ENCODE measurements at regions not wholly inside any gene's neighbourhood (a gene's known extent, or its start where the extent isn't known, plus 50 kb on each side); places are given as distances from the start of the nearest gene placed in this dataset.

GRCh38 chr11:21948876-21949275, 244.0 kb upstream of the ANO5 start:
- intact Hi-C loops (cut with micrococcal nuclease; ENCODE audit: unreplicated experiment), result no loop called here
- ChIA-PET CTCF (no interaction called here), POLR2A (no interaction called here)
- H3K4me1 ChIP-seq, result no peaks in the 10 kb centered on the region
- Mint-ChIP-seq H3K27me3 (ENCODE audit: insufficient read depth, unreplicated experiment) (no peaks in the 10 kb centered on the region), H3K9me3 (ENCODE audit: unreplicated experiment) (no peaks in the 10 kb centered on the region), H3K27ac (ENCODE audit: unreplicated experiment) (no peak overlapping the region), H3K4me3 (ENCODE audit: unreplicated experiment) (no peak overlapping the region), H3K36me3 (ENCODE audit: insufficient read depth, unreplicated experiment) (no peaks in the 10 kb centered on the region), H3K4me1 (ENCODE audit: low read depth, unreplicated experiment) (no peaks in the 10 kb centered on the region)
- H3K36me3 ChIP-seq (ENCODE audit: control insufficient read depth, insufficient read depth, low read length), result no peaks in the 10 kb centered on the region
- no peak for DNase-seq
- H3K4me3 ChIP-seq (ENCODE audit: low read depth, low read length), result no peak overlapping the region
- no peak for TF ChIP-seq CTCF (IDR thresholded peaks at IDR 0.05; ENCODE audit: insufficient read depth in 1 of 2, low read depth in 1 of 2, low read length in 1 of 2, severe bottlenecking in 1 of 2, unreplicated experiment in 1 of 2)
- no peaks in the 10 kb centered on the region for H3K9me3 ChIP-seq
- no TSS peak for BruUV-seq (replicated peaks)
- no peaks in the 10 kb centered on the region for H3K27me3 ChIP-seq (replicated peaks; ENCODE audit: control insufficient read depth, insufficient read depth, low read length)

- Mint-ChIP-seq H3K27me3 (ENCODE audit: insufficient read depth, unreplicated experiment) (no peaks in the 10 kb centered on the region), H3K4me3 (ENCODE audit: unreplicated experiment) (no peak overlapping the region), H3K9me3 (ENCODE audit: unreplicated experiment) (no peaks in the 10 kb centered on the region), H3K27ac (ENCODE audit: unreplicated experiment) (no peak overlapping the region), H3K36me3 (ENCODE audit: insufficient read depth, unreplicated experiment) (no peaks in the 10 kb centered on the region), H3K4me1 (ENCODE audit: low read depth, unreplicated experiment) (no peaks in the 10 kb centered on the region)
- no peak for DNase-seq
- H3K4me3 ChIP-seq (ENCODE audit: low read depth, low read length), result no peak overlapping the region
- H3K36me3 ChIP-seq (ENCODE audit: control insufficient read depth, insufficient read depth, low read length), result no peaks in the 10 kb centered on the region
- intact Hi-C loops (cut with micrococcal nuclease; ENCODE audit: unreplicated experiment), result no loop called here
- CTCF ChIA-PET, result no interaction called here
- H3K4me1 ChIP-seq, result no peaks in the 10 kb centered on the region
- H3K27me3 ChIP-seq (replicated peaks; ENCODE audit: control insufficient read depth, insufficient read depth, low read length), result no peaks in the 10 kb centered on the region
- no peak for TF ChIP-seq CTCF (IDR thresholded peaks at IDR 0.05; ENCODE audit: insufficient read depth in 1 of 2, low read depth in 1 of 2, low read length in 1 of 2, severe bottlenecking in 1 of 2, unreplicated experiment in 1 of 2)
- POLR2A ChIA-PET, result no interaction called here
- no TSS peak for BruUV-seq (replicated peaks)
- H3K9me3 ChIP-seq, result no peaks in the 10 kb centered on the region
Measured at GRCh38 chr11:21949763-21950413, 243.0 kb upstream of the ANO5 start.

GRCh38 chr11:21963013-21963412, 229.9 kb upstream of the ANO5 start:
- Histone ChIP-seq H3K4me3 (ENCODE audit: low read depth, low read length) (no peak overlapping the region), H3K4me1 (no peaks in the 10 kb centered on the region), H3K36me3 (ENCODE audit: control insufficient read depth, insufficient read depth, low read length) (no peaks in the 10 kb centered on the region), H3K9me3 (no peaks in the 10 kb centered on the region), H3K27me3 (replicated peaks; ENCODE audit: control insufficient read depth, insufficient read depth, low read length) (no peaks in the 10 kb centered on the region)
- H3K27me3 Mint-ChIP-seq (ENCODE audit: insufficient read depth, unreplicated experiment), result peaks cover 6% of the 10 kb centered on the region
- H3K4me3 Mint-ChIP-seq (ENCODE audit: unreplicated experiment), result no peak overlapping the region
- intact Hi-C loops (cut with micrococcal nuclease; ENCODE audit: unreplicated experiment), result no loop called here
- TF ChIP-seq CTCF (IDR thresholded peaks at IDR 0.05; ENCODE audit: insufficient read depth in 1 of 2, low read depth in 1 of 2, low read length in 1 of 2, severe bottlenecking in 1 of 2, unreplicated experiment in 1 of 2), result no peak
- CTCF ChIA-PET, result no interaction called here
- no peaks in the 10 kb centered on the region for H3K4me1 Mint-ChIP-seq (ENCODE audit: low read depth, unreplicated experiment)
- no TSS peak for BruUV-seq (replicated peaks)
- H3K36me3 Mint-ChIP-seq (ENCODE audit: insufficient read depth, unreplicated experiment), result no peaks in the 10 kb centered on the region
- DNase-seq, result no peak
- POLR2A ChIA-PET, result no interaction called here
- no peaks in the 10 kb centered on the region for H3K9me3 Mint-ChIP-seq (ENCODE audit: unreplicated experiment)
- H3K27ac Mint-ChIP-seq (ENCODE audit: unreplicated experiment), result no peak overlapping the region

Data from Caco-2 (cell line).